Choroid plexus epithelial cell (primary cell): ENCODE measurements at regions not wholly inside any gene's neighbourhood (a gene's known extent, or its start where the extent isn't known, plus 50 kb on each side); places are given as distances from the start of the nearest gene placed in this dataset.

Experiments used
- DNase-seq: peaks from one replicate; pipeline ENCODE4 v3.0.0-alpha.2; 2010; ENCODE audit warnings: low read depth
- H3K4me3 ChIP-seq: 2 replicates; pipeline ENCODE4 v1.5.1; 2011; ENCODE audit warnings: low read depth, mild to moderate bottlenecking, control low read depth, low read length, moderate library complexity
- TF ChIP-seq, protein P1 (sequence below): conservative IDR thresholded peaks from 2 replicates; pipeline ENCODE4 v1.5.1; 2011; ENCODE audit warnings: low read depth, mild to moderate bottlenecking, control low read depth, inconsistent platforms, low read length, moderate library complexity

DNA sequence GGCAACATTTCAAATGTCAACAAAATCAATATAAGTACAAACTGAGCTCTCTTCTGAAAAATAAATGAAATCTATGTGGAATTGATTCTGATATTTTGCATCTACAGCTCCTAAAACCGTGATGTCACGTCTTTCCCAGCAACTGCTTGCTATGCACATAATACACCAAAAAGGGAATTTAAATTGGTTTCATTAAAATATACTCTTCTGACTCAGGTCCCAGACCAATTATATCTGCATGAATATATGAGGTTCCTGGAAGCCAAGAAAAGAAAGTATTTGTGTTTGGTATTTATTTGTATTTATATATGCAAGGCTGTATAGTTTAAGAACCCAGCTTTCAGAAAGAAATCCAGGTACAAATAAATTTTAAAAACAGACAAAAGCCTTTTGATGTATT is 1282.5 kb downstream of the SUCLG1 start:
- DNase-seq: no peak
- TF ChIP-seq, protein P1, sequence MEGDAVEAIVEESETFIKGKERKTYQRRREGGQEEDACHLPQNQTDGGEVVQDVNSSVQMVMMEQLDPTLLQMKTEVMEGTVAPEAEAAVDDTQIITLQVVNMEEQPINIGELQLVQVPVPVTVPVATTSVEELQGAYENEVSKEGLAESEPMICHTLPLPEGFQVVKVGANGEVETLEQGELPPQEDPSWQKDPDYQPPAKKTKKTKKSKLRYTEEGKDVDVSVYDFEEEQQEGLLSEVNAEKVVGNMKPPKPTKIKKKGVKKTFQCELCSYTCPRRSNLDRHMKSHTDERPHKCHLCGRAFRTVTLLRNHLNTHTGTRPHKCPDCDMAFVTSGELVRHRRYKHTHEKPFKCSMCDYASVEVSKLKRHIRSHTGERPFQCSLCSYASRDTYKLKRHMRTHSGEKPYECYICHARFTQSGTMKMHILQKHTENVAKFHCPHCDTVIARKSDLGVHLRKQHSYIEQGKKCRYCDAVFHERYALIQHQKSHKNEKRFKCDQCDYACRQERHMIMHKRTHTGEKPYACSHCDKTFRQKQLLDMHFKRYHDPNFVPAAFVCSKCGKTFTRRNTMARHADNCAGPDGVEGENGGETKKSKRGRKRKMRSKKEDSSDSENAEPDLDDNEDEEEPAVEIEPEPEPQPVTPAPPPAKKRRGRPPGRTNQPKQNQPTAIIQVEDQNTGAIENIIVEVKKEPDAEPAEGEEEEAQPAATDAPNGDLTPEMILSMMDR: no peak
- H3K4me3 ChIP-seq: no peak overlapping the region

DNA sequence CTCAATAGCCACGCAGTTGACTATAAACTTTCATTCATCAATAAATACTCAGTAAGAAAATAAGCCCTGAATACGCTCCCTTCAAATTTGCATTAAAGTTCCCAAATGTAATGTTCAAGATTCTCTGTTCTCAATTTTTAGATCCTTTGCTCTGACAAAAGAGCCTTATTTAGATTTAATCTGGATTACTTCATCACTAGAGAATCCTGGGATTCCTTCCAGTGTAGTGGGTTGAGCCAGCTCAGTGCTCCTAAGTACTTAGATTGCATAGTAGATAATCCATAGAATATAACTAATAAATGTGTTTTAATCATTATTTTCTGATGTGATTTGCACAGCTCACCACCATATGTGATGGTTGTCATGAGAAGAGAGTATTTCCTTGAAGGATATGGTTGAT is 1286.2 kb downstream of the SUCLG1 start:
- H3K4me3 ChIP-seq: no peak overlapping the region
- peak; percentile 30 for DNase-seq
- TF ChIP-seq, protein P1: no peak

DNA sequence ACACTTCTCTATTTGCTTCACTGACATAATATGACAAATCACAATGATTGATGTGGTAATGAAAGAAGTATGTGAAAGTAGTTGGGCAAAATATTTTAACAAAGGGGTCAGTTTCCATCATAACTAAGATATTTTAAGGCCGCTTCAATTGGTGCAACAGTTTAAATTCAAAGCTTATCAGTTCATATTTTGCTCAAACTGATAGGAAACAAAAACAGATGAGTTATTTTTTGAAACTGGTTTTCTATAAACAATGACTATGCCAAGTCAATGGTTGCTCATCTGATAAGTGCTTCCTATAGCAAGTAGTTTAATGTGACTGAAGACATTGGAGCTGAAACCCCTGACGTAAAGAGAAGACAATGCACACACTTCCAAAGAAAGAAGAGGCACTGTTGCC is 1290.7 kb downstream of the SUCLG1 start:
- no peak overlapping the region for H3K4me3 ChIP-seq
- TF ChIP-seq, protein P1: no peak
- DNase-seq: no peak

DNA sequence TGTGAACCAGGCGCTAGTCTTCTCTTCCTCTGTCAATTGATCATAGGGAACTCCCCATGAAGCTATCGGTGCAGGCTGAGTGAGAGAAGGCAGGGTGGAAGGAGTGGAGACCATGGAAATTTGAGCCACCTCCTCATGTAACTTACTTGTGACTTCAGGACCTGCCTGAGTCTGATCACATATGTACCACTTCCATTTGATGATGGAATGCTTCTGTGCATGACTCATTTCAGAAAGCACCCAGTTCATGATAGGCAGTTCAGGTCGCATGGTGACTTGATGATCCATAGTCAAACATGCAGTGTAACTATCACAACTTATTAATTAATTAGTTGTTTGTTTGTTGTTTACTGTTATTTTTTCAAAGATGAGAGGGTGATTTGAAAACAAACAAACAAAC is 1296.7 kb downstream of the SUCLG1 start:
- TF ChIP-seq, protein P1: no peak
- peak; percentile 4 for DNase-seq
- no peak overlapping the region for H3K4me3 ChIP-seq

DNA sequence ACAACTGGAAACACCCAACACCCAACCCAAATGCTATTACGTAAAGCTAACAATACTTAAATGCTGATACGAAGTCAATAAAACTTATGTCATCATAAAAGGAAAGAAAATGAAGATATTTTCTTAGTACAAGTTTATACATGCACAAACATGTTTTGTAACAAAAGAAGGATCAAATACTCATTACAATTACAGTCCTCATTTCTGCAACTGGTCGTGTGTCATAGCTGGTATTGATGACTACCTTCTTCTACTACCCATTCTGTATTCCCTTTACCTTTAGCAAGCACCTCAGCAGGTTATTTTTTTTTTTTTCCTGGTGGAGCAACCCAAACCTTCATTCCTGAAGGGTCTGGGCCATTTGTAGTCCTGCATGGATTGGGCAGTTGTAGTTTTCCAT is 1298.5 kb downstream of the SUCLG1 start:
- no peak overlapping the region for H3K4me3 ChIP-seq
- TF ChIP-seq, protein P1: no peak
- DNase-seq: no peak

DNA sequence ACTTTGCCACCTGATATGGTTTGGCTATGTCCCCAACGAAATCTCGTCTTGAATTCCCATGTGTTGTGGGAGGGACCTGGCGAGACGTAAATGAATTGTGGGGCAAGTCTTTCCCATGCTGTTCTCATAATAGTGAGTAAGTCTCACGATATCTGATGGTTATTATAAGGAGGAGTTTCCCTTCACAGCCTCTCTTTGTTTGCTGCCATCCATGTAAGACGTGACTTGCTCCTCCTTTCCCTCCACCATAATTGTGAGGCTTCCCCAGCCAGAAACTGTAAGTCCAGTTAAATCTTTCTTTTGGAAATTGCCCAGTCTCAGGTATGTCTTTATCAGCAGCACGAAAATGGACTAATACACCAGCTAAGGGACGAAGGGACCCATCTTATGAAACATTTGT is 1303.3 kb downstream of the SUCLG1 start:
- DNase-seq: no peak
- H3K4me3 ChIP-seq: no peak overlapping the region
- TF ChIP-seq, protein P1: no peak

DNA sequence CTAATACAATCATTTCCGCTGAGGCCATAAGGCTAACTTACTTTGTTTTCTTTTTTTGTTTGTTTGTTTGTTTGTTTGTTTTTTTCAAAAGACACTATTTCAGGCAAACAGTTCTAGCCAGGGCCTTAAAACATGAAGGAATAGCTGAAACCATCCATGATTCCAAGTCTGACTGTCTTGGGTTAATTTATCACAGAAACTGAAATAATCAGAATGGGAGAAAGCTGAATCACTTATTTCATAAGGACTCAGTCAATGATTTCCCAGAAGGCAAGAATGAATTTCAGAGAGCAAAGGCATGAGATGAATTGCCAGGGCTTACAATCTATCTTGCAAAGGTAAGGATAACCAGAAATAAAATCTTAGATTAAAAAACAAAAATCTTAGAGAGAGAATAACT is 1315.1 kb downstream of the SUCLG1 start:
- DNase-seq: no peak
- TF ChIP-seq, protein P1: no peak
- H3K4me3 ChIP-seq: no peak overlapping the region
